ENCODE measurements at regions not wholly inside any gene's neighbourhood (a gene's known extent, or its start where the extent isn't known, plus 50 kb on each side); places are given as distances from the start of the nearest gene placed in this dataset.

DNA sequence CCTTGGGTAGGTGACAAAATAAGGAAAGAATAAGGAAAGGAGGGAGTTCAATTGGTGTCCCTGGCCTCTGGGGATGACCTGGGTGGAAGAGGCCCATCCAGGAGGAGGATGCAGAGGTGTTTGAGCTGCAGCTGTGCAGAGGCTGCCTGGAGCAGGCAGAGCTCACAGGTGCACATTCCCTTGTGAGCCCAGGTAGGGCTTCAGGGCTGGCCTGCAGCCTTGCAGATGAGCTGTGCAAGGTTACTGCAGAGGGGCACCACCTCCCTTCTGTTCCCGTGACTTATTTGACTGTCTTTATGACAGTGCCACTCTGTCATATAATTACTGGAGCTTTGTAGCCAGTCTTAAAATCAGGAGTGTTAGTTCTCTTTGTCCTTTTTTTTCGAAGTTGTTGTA, 263.2 kb upstream of the HS6ST1 start:
- TF ChIP-seq CTCF (conservative IDR thresholded peaks at IDR 0.05), result no peak
- no peak for TF ChIP-seq EZH2 (IDR thresholded peaks at IDR 0.05; ENCODE audit: low read depth)
